Stimulated activated CD8-positive, alpha-beta memory T cell treated with anti-CD3 and anti-CD28 coated beads, Interleukin-12 subunit alpha, Interleukin-12 subunit beta, amount 100 ng/mL, for 24 hours (primary cell): ENCODE measurements at regions not wholly inside any gene's neighbourhood (a gene's known extent, or its start where the extent isn't known, plus 50 kb on each side); places are given as distances from the start of the nearest gene placed in this dataset.

ENCODE experiments used
- DNase-seq: peaks from one replicate; pipeline ENCODE4 v3.0.0-alpha.2; 2020; ENCODE audit errors: extremely low read depth

- DNase-seq = no peak
Measured at GRCh38 chr3:29050155-29050554, 230.7 kb upstream of the RBMS3 start.

GRCh38 chr3:29057326-29057725, 223.5 kb upstream of the RBMS3 start:
- no peak for DNase-seq

- DNase-seq = no peak
Measured at GRCh38 chr3:29064085-29064484, 216.8 kb upstream of the RBMS3 start.

GRCh38 chr3:29065211-29065785, 215.6 kb upstream of the RBMS3 start:
- no peak for DNase-seq

- DNase-seq = no peak
Measured at GRCh38 chr3:29067007-29067406, 213.9 kb upstream of the RBMS3 start.

GRCh38 chr3:29070959-29071634, 209.8 kb upstream of the RBMS3 start:
- no peak for DNase-seq

- DNase-seq = no peak
Measured at GRCh38 chr3:29072611-29073010, 208.3 kb upstream of the RBMS3 start.

GRCh38 chr3:29077356-29077755, 203.5 kb upstream of the RBMS3 start:
- DNase-seq = no peak

GRCh38 chr3:29079358-29079757, 201.5 kb upstream of the RBMS3 start:
- DNase-seq = no peak

- no peak for DNase-seq
Measured at GRCh38 chr3:29080967-29081366, 199.9 kb upstream of the RBMS3 start.

GRCh38 chr3:29083081-29083480, 197.8 kb upstream of the RBMS3 start:
- DNase-seq = no peak

GRCh38 chr3:29083676-29084075, 197.2 kb upstream of the RBMS3 start:
- DNase-seq = no peak

GRCh38 chr3:29088579-29088978, 192.3 kb upstream of the RBMS3 start:
- DNase-seq = no peak

GRCh38 chr3:29090912-29091597, 189.8 kb upstream of the RBMS3 start:
- DNase-seq = no peak

- no peak for DNase-seq
Measured at GRCh38 chr3:29091599-29092189, 189.2 kb upstream of the RBMS3 start.

- no peak for DNase-seq
Measured at GRCh38 chr3:29092348-29092747, 188.5 kb upstream of the RBMS3 start.

- no peak for DNase-seq
Measured at GRCh38 chr3:29099296-29099695, 181.6 kb upstream of the RBMS3 start.

GRCh38 chr3:29099775-29100174, 181.1 kb upstream of the RBMS3 start:
- no peak for DNase-seq

- no peak for DNase-seq
Measured at GRCh38 chr3:29100292-29100691, 180.6 kb upstream of the RBMS3 start.

- DNase-seq = no peak
Measured at GRCh38 chr3:29128001-29128400, 152.9 kb upstream of the RBMS3 start.

GRCh38 chr3:29137601-29138000, 143.3 kb upstream of the RBMS3 start:
- no peak for DNase-seq

GRCh38 chr3:29138171-29138570, 142.7 kb upstream of the RBMS3 start:
- DNase-seq = no peak

GRCh38 chr3:29140666-29141065, 140.2 kb upstream of the RBMS3 start:
- DNase-seq = no peak
